Calu3 (cell line): ENCODE measurements at regions not wholly inside any gene's neighbourhood (a gene's known extent, or its start where the extent isn't known, plus 50 kb on each side); places are given as distances from the start of the nearest gene placed in this dataset.

Experiments
- BruUV-seq: library from RNA; stranded (reverse); fragments of 400-500 nt; replicated peaks from 2 replicates; lab custom pipeline; 2021; lab: Mats Ljungman, UMichigan
- CTCF ChIA-PET: fragments of 300-600 bp; sonication (Branson Sonifier 250); formaldehyde crosslinking; loops from one replicate; lab custom pipeline; 2022; ENCODE audit warnings: antibody characterized with exemption; lab: Charles Lee
- DNase-seq: peaks from one replicate; pipeline ENCODE4 v3.0.0; 2022
- H3K27ac Mint-ChIP-seq: one replicate; pipeline ENCODE4 v1.8.0; 2022; ENCODE audit warnings: mixed read lengths; ENCODE audit not compliant: unreplicated experiment
- H3K27me3 Mint-ChIP-seq: one replicate; pipeline ENCODE4 v1.8.0; 2022; ENCODE audit warnings: mixed read lengths; ENCODE audit not compliant: unreplicated experiment
- H3K36me3 Mint-ChIP-seq: one replicate; pipeline ENCODE4 v1.8.0; 2022; ENCODE audit warnings: mild to moderate bottlenecking, moderate library complexity, mixed read lengths; ENCODE audit not compliant: insufficient read depth, unreplicated experiment
- H3K4me1 Mint-ChIP-seq: one replicate; pipeline ENCODE4 v1.8.0; 2022; ENCODE audit warnings: mild to moderate bottlenecking, low read depth, mixed read lengths; ENCODE audit not compliant: unreplicated experiment
- H3K4me3 Mint-ChIP-seq: one replicate; pipeline ENCODE4 v1.8.0; 2022; ENCODE audit warnings: mild to moderate bottlenecking, low read depth, moderate library complexity, mixed read lengths; ENCODE audit not compliant: unreplicated experiment
- H3K9me3 Mint-ChIP-seq: one replicate; pipeline ENCODE4 v1.8.0; 2022; ENCODE audit warnings: low read depth, mixed read lengths; ENCODE audit not compliant: unreplicated experiment
- intact Hi-C: fragments of 100-400 bp; cut with micrococcal nuclease; formaldehyde crosslinking; loops from one replicate; pipeline ENCODE4 v1.10.0; 2022; ENCODE audit not compliant: unreplicated experiment
- TF ChIP-seq, protein P1 (sequence below): fragments of 200-600 bp; IDR thresholded peaks from one replicate; pipeline ENCODE4 v1.8.0; 2022; ENCODE audit warnings: antibody characterized with exemption; ENCODE audit not compliant: unreplicated experiment

DNA sequence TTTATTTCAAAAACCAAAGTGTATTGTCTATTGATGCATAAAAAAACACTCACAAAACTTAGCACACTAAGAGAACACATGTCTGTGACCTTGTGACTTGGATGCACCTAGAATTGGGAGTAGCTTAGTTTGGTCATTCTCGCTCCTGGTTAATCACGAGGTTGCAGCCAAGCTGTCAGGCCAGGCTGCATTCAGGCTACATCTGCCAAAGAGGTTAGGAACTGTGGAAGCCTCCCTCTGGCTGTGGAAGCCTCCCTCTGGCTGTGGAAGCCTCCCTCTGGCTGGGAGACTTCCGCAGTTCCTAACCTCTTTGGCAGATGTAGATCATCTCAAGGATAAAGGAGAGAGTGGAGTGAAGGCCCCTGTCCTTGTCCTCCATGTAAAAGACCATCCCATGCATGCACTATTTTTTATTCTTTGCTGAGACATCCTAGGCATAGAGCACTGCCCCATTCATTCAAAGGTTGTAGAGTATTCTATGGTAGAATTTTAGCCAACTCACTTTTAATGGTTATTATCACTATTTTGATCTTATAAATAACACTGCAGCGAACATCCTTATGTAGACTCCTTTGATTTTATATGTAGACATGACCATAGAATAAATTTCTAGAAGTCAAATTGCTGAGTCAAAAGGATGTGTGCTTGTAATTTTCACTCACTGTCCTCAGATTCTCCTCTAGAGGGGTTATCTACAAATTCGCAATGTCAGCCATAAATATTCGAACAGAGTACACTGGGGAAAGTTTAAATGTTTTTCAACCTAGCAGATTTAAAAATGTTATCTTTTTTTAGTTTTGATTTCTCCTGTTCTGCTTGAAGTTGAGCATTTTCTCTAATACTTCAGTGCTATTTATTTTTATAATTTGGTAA is 63.0 kb upstream of the IGLL5 start:
- DNase-seq: no peak
- Mint-ChIP-seq H3K27me3 (peaks cover 84% of the 10 kb centered on the region), H3K27ac (no peak overlapping the region), H3K36me3 (no peaks in the 10 kb centered on the region), H3K4me1 (no peaks in the 10 kb centered on the region), H3K9me3 (no peaks in the 10 kb centered on the region), H3K4me3 (no peak overlapping the region)
- no TSS peak for BruUV-seq
- TF ChIP-seq, protein P1, sequence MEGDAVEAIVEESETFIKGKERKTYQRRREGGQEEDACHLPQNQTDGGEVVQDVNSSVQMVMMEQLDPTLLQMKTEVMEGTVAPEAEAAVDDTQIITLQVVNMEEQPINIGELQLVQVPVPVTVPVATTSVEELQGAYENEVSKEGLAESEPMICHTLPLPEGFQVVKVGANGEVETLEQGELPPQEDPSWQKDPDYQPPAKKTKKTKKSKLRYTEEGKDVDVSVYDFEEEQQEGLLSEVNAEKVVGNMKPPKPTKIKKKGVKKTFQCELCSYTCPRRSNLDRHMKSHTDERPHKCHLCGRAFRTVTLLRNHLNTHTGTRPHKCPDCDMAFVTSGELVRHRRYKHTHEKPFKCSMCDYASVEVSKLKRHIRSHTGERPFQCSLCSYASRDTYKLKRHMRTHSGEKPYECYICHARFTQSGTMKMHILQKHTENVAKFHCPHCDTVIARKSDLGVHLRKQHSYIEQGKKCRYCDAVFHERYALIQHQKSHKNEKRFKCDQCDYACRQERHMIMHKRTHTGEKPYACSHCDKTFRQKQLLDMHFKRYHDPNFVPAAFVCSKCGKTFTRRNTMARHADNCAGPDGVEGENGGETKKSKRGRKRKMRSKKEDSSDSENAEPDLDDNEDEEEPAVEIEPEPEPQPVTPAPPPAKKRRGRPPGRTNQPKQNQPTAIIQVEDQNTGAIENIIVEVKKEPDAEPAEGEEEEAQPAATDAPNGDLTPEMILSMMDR: no peak
- intact Hi-C loops: no loop called here
- CTCF ChIA-PET: no interaction called here

DNA sequence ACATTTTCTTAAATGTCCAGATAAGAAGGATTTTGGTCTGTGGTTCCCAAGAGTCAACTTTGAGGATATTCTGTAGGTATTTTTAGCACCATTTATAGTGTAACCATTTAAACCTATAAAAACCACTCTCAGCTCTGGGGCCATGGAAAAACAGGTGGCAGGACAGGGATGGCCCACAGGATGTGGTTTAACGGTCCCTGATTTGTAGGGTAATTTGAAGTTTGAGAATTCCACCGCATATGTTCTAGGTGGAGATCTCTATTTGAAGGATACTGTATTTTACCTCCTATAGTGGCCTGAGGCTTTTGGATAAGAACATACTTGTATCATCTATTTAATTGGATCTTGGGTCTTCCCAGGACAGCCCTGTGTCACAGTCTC is 62.4 kb upstream of the IGLL5 start:
- H3K4me1 Mint-ChIP-seq: no peaks in the 10 kb centered on the region
- no peak overlapping the region for H3K4me3 Mint-ChIP-seq
- CTCF ChIA-PET: interaction anchor here (0.9 kb wide), 1 partner anchor 99 kb away, joined by 3 read pairs; no protein-coding TSS in a partner anchor
- H3K27me3 Mint-ChIP-seq: peaks cover 84% of the 10 kb centered on the region
- intact Hi-C loops: no loop called here
- H3K36me3 Mint-ChIP-seq: no peaks in the 10 kb centered on the region
- TF ChIP-seq, protein P1: no peak
- no peaks in the 10 kb centered on the region for H3K9me3 Mint-ChIP-seq
- DNase-seq: no peak
- BruUV-seq: no TSS peak
- no peak overlapping the region for H3K27ac Mint-ChIP-seq

DNA sequence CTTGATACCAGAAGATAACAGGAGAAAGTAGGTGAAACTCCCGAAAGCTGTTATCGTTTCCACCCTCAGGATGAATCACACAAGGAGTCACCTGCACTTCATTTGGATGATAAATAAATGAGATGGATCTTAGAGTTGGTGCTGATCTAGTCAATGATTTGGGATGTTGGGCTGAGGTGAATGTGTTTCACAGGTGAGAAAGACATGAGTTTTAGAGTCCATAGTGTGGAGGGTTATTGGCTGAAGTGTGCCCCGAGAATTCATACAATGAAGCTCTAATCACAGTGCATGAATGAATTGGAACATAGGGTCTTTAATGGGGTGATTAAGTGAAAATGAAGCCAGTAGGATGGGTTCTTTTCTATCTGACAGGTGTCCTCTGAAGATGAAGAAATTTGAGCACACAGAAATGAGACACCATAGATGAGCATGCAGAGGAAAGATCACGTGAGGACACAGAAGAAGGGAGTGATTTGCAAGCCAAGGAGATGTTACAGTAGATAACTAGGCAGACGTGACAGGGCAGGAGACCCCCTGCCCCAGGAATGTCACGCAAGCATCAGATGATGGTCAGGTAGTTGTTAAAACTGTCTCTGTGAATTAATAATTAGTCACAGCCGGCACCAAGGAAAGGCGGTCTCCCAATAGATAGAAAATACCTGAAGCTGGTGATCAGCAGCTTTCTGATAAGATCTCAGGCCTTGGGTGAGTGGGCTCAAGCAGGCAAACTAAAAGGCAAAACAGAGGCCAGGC is 60.3 kb upstream of the IGLL5 start:
- H3K27me3 Mint-ChIP-seq: peaks cover 77% of the 10 kb centered on the region
- CTCF ChIA-PET: no interaction called here

DNA sequence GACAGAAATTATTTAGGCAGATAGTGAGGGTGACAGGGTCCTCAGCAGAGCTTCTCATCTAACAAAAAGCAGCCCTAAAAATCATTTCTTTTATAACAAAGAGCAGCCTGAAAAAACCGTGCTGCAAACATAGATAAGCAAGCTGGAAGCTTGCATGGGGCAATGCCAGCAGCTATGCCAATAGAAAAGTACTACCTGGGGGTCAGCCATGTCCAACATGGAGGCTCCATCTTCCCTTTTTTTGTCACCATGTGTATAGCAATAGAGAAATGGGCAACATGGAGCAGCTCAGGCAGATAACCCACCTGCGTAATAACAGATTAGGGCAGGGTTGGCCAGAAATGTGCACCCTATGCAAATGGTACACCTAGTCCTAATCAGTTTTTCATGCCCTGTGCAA is 57.4 kb upstream of the IGLL5 start:
- CTCF ChIA-PET: interaction anchor here (1.2 to 1.9 kb wide), 2 partner anchors 18 kb away, joined by 3 to 5 read pairs; no protein-coding TSS in a partner anchor
- H3K36me3 Mint-ChIP-seq: no peaks in the 10 kb centered on the region
- no TSS peak for BruUV-seq

More for the DNA sequence above, 60.3 kb upstream of the IGLL5 start:
- no peaks in the 10 kb centered on the region for H3K36me3 Mint-ChIP-seq
- intact Hi-C loops: no loop called here
- TF ChIP-seq, protein P1: no peak
- no peak for DNase-seq
- no peaks in the 10 kb centered on the region for H3K4me1 Mint-ChIP-seq
- no peak overlapping the region for H3K4me3 Mint-ChIP-seq
- H3K9me3 Mint-ChIP-seq: peaks cover 4% of the 10 kb centered on the region
- no TSS peak for BruUV-seq
- H3K27ac Mint-ChIP-seq: no peak overlapping the region

More for the DNA sequence above, 57.4 kb upstream of the IGLL5 start:
- no peaks in the 10 kb centered on the region for H3K4me1 Mint-ChIP-seq
- DNase-seq: no peak
- no peak overlapping the region for H3K4me3 Mint-ChIP-seq
- H3K9me3 Mint-ChIP-seq: peaks cover 4% of the 10 kb centered on the region
- intact Hi-C loops: no loop called here
- peaks cover 87% of the 10 kb centered on the region for H3K27me3 Mint-ChIP-seq
- H3K27ac Mint-ChIP-seq: no peak overlapping the region
- TF ChIP-seq, protein P1: no peak
